Inflammatory macrophage treated with lipopolysaccharide for 4 hours (primary cell): ENCODE measurements at regions not wholly inside any gene's neighbourhood (a gene's known extent, or its start where the extent isn't known, plus 50 kb on each side); places are given as distances from the start of the nearest gene placed in this dataset.
A peak's percentile ranks its signal among the peaks of the same experiment; 100 is the strongest.

Experiments used
- DNase-seq: peaks from one replicate; pipeline ENCODE4 v3.0.0-alpha.2; 2020

GRCh38 chr17:56690441-56691291 lies 97.2 kb downstream of the NOG start:
- no peak for DNase-seq

GRCh38 chr17:56694825-56695224 lies 101.3 kb downstream of the NOG start:
- DNase-seq = no peak

GRCh38 chr17:56697190-56697589 lies 103.7 kb downstream of the NOG start:
- DNase-seq = no peak

GRCh38 chr17:56699186-56699894 lies 105.8 kb downstream of the NOG start:
- DNase-seq = no peak

- no peak for DNase-seq
These were observed 107.5 kb downstream of the NOG start for GRCh38 chr17:56700919-56701420.

- no peak for DNase-seq
These were observed 114.1 kb downstream of the NOG start for GRCh38 chr17:56707312-56708219.

GRCh38 chr17:56708220-56708558 lies 114.7 kb downstream of the NOG start:
- no peak for DNase-seq

- DNase-seq = no peak
These were observed 115.3 kb downstream of the NOG start for GRCh38 chr17:56708670-56709410.

GRCh38 chr17:56710986-56711385 lies 117.5 kb downstream of the NOG start:
- no peak for DNase-seq

- peak; percentile 86 for DNase-seq
These were observed 117.9 kb downstream of the C17orf67 start for GRCh38 chr17:56715613-56716357.

- no peak for DNase-seq
These were observed 116.2 kb downstream of the C17orf67 start for GRCh38 chr17:56717471-56717870.

GRCh38 chr17:56718515-56718914 lies 115.2 kb downstream of the C17orf67 start:
- no peak for DNase-seq

GRCh38 chr17:56723421-56723820 lies 110.3 kb downstream of the C17orf67 start:
- no peak for DNase-seq

- no peak for DNase-seq
These were observed 109.1 kb downstream of the C17orf67 start for GRCh38 chr17:56724664-56725063.

- no peak for DNase-seq
These were observed 108.6 kb downstream of the C17orf67 start for GRCh38 chr17:56725144-56725543.

- DNase-seq = no peak
These were observed 105.7 kb downstream of the C17orf67 start for GRCh38 chr17:56727876-56728617.

GRCh38 chr17:56731096-56731495 lies 102.6 kb downstream of the C17orf67 start:
- DNase-seq = peak; percentile 8

GRCh38 chr17:56733833-56734232 lies 99.9 kb downstream of the C17orf67 start:
- no peak for DNase-seq

- no peak for DNase-seq
These were observed 97.9 kb downstream of the C17orf67 start for GRCh38 chr17:56735842-56736241.

GRCh38 chr17:56737421-56738161 lies 96.1 kb downstream of the C17orf67 start:
- no peak for DNase-seq
